Stimulated activated CD4-positive, alpha-beta T cell treated with anti-CD3 and anti-CD28 coated beads, Interleukin-1b, Interleukin-23, amount 100 ng/mL, for 1 hour (primary cell): ENCODE measurements at regions not wholly inside any gene's neighbourhood (a gene's known extent, or its start where the extent isn't known, plus 50 kb on each side); places are given as distances from the start of the nearest gene placed in this dataset.
"Not testable (repeated sequence)": the region's sequence is repeated elsewhere in the genome, so short reads cannot be mapped to it uniquely, and the experiment has no call there.

ENCODE experiments used
- DNase-seq, 2 donors: peaks; one replicate each; pipeline ENCODE4 v3.0.0-alpha.2; 2020; ENCODE audit warnings: low read depth in 2 of 2

DNA sequence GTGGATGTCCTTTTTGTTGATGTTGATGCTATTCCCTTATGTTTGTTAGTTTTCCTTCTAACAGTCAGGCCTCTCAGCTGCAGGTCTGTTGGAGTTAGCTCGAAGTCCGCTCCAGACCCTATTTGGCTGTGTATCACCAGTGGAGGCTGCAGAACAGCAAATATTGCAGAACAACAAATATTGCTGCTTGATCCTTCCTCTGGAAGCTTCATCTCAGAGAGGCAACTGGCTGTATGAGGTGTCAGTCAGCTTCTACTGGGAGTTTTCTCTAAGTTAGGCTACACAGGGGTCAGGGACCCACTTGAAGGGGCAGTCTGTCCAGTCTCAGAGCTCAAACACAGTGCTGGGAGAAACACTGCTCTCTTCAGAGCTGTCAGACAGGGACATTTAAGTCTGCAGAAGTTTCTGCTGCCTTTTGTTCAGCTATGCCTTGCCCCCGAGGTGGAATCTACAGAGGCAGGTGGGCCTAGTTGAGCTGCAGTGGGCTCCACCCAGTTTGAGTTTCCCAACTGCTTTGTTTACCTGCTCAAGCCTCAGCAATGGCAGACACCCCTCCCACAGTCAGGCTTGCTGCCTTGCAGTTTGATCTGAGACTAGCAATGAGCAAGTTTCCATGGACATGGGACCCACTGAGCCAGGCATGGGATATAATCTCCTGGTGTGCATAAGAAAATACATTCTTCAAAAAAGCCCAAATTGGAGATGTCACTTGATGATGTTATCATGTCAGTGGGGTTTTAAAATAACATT lies 99.5 kb downstream of the KDM5D start:
- DNase-seq, result no peak

DNA sequence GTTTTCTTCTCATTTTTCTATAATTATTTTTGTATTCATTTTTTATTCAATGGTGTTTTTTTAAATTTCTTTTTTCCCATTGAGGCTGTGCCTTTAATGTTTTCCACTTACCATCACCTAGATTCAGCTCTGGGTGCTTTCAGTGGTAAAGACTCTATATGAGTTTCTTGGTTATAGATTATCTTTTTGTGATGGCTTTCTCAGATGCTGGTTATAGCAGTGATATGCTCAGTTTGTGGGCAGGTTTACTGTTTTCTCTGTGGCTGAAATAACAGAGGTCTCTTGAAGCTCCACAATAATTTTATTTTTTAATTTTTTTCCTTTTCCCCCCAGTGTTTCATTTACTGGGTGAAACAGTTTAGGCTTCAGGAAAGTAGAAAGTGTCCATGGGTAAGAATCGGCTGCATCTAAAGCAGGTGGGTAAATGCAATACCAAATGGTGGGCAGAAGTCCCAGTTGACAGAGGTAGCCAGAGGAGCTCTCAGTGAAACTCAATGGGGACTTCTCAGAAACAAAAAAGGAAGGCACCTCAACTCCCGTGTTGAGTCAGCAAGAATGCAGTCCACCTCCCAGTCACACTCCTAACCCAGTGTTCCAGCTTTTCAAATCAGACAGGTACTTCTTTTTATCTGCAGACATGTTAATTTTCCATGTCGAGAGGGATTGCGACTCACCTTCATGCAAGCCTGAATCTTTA lies 106.7 kb downstream of the KDM5D start:
- no peak for DNase-seq

DNA sequence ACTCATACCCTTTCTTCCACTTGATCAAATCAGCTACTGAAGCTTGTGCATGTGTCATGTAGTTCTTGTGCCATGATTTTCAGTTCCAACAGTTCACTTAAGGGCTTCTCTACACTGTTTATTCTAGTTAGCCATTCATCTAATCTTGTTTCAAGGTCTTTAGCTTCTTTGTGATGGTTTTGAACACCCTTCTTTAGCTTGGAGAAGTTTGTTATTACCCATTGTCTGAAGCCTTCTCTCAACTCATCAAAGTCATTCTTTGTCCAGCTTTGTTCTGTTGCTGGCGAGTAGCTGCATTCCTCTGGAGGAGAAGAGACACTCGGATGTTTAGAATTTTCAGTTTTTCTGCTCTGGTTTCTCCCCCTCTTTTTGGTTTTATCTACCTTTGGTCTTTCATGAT lies 115.6 kb downstream of the KDM5D start:
- DNase-seq, result no peak

DNA sequence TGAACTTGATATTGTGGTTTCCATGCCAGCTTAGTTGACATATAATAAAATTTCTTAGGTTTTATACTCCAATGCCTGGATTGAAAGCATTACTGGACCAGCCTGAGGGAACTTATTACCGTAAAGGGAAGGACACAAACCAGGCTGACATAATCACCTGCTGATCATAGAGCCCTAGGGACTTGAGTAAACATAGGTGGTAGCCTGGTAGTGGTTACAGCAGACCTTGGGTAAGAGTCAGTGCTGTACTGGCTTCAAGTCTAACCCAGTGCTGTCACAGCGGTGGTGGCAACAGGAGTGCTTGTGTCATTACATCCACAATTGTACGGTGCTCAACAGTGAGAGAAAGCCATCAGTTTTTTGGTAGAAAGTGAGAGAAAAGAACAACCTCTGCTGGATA lies 122.1 kb downstream of the KDM5D start:
- DNase-seq, result no peak

DNA sequence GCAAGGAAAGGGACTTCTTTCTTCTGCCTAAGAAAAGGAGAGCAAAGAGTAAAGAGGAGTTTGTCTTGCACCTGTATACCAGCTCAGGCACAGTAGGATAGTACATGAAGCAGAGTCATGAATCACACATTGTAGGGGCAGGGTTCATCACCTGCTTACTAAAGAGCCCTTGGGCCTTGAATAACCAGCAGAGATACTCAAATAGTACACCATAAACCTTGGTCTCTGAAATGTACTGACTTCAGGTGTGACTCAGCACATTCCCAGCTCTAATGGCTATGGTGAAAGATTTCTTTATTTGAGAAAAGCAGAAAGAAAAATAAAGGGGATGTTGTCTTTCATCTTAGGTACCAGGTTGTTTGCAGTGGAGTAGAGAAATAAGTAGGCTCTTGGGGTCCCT lies 122.8 kb downstream of the KDM5D start:
- no peak for DNase-seq

DNA sequence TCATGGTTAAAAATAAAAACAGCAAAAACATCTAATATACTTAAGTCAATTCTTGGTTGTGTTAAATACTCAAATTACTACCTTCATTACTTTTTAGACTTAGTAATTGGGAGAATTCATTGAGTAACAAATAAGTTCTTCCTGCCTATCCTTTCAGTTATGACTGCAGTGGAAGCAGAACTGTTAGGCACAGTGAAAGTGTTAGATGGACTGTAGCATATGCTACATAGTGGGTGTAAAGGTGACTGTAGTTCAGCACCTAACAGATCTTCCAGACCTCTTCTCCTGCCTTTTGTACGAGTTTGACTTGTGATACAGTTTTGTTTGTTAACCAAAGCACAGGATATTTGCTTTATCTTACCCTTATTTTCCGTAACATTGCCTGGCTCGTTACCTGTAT lies 143.4 kb downstream of the KDM5D start:
- DNase-seq, result no peak

DNA sequence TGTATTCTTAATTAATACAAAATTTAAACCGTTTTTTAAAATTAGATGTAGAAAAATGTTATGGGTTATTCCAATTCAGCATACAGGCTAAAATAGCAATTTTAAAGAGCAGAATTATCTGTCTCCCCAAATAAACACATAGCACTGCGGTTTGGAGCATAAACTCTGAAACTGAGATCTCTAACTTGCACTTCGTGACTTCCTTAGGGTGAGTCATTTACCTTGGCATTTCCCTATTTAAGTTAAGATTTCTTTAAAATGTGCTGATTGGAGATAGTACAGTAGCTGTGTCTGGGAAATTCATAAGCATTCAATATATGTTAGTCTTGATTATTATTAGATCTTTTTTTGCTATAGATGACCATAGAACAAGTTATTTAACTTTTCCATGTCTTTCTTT lies 143.8 kb downstream of the KDM5D start:
- DNase-seq, result no peak

DNA sequence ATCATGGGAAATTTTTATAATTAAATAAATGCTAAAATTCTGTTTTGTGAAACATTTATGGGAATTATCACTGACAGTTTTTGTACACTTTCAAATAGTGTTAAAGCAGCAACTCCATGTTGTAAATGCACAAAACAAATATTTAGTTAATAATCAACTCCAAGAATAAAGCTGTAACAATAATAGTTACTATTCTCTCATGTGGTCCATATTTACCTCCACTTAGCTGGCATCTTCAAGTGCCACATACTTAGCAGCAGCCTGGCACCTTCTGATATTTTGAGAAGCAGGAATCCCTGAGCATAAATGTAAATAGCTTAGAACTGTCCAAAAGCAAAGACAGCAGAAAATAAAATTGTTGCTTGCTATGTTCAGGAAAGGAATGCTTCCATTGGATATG lies 154.3 kb downstream of the KDM5D start:
- DNase-seq, result no peak

DNA sequence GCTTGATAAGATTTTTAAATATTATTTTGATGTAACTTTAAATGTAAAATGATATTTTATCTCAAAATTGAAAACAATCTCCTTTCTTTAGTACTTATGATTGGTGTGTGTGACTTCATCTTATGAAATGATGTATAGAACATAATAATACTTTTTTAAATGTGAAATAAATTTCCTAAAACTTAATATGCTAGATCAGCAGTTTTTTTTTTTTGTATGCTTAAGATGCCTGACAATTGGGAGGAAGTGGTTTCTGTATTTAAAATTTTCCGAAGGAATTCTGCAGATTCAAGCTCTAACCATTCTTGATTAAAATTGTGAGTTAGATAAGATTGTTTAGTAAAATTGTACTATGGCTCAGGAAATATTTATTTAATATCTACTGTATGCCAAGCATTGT lies 154.9 kb downstream of the KDM5D start:
- no peak for DNase-seq

DNA sequence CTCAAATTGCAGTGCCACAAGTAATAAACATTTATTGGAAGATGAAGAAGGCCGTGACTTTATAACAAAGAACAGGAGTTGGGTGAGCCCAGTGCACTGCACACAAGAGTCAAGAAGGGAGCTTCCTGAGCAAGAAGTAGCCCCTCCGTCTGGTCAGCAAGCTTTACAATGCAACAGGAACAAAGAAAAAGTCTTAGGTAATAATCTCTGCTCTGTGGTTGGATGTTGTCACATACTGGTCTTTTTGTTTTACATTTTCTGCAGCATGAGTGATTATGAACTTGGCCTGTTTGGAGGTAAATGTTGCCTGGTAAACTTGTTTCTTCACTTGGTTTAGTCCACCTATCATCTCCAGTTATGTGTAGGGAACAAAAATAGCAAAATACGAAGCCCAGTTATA lies 157.2 kb downstream of the KDM5D start:
- no peak for DNase-seq

DNA sequence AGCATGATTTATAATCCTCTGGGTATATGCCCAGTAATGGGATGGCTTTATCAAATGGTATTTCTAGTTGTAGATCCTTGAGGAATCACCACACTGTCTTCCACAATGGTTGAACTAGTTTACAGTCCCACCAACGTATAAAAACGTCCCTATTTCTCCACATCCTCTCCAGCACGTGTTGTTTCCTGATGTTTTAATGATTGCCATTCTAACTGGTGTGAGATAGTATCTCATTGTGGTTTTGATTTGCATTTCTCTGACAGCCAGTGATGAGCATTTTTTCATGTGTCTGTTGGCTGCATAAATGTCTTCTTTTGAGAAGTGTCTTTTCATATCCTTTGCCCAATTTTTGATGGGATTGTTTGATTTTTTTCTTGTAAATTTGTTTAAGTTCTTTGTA lies 163.5 kb downstream of the KDM5D start:
- DNase-seq, result not testable (repeated sequence)

DNA sequence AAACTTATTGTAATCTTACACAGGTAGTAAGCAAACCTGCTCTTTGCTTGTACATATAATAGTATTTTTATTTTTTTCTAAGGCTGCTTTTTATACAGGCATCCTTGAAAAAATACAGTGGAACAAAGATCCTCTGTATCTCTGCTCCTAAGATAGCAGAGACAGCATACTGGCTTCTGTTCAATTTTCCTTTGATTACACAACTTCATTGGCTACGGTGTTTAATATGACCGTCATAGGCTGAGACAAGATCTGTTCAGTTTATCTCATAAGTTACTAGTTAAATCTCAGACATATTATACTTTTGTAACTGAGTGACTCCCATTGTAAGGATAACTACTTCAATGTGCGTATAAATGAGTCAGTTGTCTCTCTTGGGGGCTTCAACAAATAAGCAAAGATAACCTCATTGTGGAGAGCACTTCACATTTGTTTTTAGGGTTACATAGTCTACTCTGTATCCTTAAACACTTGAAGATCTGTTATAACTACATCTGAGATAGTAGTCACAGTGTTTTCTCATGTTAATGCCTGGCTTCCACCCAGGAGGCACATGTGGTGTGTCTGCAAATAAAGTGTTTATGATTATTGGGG lies 166.1 kb downstream of the KDM5D start:
- no peak for DNase-seq

DNA sequence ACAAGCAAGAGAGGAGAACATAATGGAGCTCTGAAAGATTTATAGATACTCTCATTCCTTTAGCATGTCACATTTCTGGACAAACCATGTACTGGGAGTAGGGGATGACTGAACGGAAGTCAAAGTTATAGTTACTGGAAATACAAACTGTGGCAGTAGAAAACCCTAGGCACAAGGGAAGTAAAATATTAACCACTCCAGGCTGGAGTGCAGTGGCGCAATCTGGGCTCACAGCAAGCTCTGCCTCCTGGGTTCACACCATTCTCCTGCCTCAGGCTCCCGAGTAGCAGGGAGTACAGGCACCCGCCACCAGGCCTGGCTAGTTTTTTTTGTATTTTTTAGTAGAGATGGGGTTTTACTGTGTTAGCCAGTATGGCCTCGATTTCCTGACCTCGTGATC lies 167.3 kb downstream of the KDM5D start:
- DNase-seq, result no peak

DNA sequence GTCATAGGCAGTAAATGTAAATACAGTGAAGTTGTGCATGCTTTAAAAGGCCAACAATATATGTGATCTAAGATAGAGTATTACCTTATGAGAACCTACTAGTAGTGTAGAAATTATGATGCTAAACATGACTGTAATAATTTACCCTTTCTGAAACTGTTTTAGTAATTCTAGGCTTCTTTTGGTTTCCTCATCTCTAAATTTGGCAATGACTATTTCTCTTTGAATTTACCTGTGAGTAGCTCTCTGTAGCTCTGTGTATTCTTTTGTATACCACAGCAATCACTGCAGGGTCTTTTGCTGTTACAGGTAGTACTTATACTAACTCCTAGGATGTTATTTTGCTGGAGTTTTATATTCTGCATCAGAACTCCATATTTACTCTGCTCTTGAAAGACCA lies 169.6 kb downstream of the KDM5D start:
- no peak for DNase-seq

DNA sequence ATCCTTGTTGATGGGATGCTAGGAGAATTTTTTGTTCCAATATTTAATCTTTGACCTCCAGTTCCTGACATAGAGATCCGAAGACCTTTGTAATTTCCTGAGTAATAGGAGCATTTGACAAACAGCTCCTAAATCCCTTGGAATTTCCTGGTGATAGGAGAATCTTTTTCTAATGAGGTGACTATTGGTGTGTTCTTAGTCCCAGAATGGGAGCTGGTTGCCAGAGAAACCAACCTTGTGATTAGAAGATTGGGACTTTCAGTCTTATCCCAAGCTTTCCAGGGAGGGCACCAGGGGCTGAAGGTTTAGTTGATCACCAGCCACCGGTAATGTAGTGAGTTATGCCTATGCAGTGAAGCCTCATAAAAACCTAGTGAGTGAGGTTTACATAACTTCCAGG lies 170.9 kb downstream of the KDM5D start:
- DNase-seq, result no peak

DNA sequence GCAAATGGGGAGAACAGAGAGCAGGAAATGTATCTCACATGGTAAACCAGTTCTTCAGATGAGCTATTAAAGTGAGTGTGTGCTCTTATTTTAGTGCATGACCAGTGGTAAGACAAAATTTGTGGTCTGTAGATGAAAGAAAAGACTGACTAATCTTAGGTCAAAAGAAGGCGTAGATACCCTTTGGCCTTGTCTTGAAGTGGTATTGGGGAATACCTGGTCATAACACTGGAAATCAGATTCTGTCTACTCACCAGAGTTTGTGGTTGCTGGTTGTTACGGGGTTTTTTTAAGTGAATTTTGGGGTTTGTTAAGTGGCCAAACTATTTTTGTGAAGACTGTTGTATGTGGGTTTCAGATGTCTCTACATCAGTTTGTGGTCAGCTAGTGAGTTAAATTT lies 173.5 kb downstream of the KDM5D start:
- DNase-seq, result no peak

DNA sequence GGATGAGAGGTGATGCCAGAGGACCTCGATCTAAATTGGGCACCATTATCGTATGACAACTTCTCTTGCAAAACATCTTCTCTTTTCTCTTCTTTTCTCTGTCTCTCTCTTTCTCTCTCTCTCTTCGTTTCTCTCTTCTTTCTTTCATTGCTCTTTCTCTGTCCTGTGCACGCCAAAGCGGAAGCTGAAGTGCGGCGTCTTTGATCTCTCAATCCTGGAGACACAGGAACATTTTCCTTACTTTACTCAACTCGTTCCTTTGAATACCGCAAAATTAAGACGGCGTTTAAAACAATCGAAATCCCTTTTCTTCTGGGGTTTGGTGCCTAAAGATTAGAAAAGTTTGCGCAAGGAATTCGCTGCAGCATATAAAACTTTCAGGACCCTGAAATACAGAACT lies 176.6 kb downstream of the KDM5D start:
- no peak for DNase-seq

DNA sequence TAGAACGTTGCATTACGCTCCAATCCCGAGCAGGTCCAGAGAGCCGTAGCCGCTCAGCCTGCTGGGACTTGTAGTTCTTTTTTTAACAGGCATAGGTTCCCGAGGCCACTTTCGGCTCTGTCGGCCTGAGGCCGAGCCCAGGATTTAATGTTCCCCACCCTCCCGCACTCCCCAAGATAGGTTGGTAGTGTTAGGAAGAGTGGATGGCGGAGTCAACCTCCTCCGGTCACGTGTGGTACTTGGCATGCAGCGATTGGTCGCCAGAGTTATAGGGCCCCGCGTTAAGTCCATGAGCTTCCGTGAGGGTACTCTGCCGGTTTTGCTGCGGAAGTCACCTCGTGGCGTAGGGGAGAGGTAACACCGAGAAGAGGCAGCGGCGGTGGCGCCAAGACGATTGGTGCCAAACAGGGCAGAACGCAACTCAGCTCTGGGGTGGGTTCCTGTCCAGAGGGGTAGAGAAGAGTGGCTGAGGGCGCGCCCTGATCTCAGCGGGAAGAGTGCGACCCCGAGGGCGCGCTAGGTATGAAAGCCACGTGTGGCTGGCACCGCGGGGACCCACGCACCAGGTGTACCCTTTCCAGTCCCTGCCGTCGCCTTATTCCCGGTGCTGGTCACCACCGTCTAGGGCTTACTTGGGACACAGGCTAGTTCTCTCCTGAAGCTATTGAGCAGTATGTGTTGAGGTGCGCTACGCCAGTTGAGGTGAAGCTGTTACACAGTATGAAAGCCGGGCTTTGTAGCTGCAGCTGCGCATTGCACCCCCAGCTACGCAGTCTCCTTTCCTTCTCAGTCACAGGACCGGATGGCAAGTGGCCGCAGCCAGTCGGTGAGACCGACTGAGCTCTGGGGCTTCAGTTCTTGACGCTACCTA lies 177.2 kb downstream of the KDM5D start:
- DNase-seq, result peak; percentile 42 to 50

DNA sequence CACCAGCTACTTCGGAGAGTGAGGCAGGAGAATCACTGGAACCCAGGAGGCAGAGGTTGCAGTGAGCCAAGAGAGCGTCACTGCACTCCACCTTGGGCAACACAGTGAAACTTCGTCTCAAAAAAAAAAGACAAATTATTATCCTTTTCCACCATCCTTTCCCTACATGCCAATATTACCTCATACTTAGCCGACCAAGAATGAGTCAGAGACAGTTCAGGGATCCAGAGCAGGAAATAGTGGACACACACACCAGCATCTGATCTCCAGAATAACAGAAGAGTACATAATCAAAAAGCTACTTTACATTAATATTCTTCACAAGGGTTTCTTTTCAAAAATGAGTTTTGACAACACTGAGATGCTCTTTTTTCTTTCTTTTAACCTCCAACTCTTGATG lies 185.4 kb downstream of the KDM5D start:
- DNase-seq, result no peak

DNA sequence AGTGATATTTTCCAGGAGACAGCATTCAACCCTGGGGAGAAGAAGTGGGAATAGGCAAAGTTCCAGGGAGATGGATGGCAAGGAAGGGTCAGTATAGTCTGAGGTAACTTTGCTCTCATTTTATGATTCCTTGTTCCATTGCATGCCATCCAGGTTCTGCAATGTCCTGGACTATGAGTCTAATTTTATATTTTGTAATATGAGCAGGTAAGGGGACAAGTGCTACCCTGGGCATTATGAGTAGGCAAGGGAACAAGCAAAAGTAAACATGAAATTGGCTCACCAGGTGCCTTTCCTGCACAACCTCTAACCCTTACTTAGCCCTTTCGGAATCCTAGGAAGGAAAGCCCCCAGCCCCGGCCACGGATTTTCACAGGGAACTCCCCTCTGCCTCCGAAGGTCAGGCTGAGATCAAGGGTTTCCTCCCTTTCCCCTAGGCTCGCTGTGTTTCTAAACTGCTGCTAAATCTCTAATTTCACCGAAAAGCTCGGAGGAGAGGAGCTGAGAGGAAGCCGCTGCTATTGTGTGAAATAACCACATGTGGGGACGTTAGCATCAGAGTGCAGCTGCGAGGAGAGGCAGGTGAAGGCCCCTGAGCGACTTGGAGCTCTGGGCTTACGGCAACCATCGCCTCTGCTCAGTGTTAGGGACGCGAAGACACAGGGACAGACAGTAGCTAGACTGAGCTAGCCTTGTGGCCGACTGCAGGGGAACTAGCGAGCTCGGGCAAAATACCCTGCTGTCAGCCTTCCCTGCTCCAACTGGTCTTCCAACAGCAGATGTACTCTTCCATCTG lies 194.7 kb downstream of the KDM5D start:
- DNase-seq, result no peak

DNA sequence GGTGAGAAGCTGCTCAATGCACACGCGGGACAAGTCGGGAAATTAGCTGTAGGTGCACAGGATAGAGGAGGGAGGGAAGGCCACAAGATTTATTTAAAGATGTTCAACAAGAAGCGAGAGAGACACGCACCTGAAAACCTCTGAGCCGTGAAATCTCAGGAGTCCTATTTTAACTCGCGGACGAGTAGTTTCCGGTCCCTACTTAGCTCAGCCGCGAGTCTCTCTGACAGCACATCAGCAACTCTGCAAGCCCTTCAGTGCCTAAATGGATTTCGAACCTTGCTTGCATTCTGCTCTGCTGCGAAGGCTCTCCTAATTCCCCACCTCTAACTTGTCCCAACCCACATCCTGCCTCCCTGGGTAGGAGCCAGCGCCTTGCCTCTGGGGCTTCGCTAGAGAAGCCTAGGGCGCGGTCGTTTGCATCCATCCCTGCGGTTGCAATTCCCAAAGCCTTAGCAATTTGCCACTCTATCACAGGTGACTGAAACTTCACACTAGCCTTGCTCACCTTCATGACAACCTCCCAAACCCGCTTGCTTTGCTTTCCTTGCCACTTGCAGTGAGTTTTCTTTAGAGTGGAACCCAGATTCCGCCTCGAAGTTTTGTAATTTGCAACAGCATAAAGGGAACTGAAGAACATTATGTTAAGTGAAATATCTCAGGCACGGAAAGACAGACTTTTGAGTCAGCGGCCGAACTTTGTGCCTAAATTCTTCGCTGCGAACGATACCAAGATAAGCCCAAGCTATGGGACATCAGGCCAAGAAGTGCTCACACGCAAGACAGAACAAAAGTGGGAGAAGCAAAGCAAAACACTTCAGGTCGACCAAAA lies 202.8 kb downstream of the KDM5D start:
- DNase-seq, result no peak
